ENCODE measurements at regions not wholly inside any gene's neighbourhood (a gene's known extent, or its start where the extent isn't known, plus 50 kb on each side); places are given as distances from the start of the nearest gene placed in this dataset.

GRCh38 chr5:68538814-68539420 is 323.4 kb downstream of the PIK3R1 start:
- TF ChIP-seq CTCF (conservative IDR thresholded peaks at IDR 0.05 in 1 of 2, IDR thresholded peaks at IDR 0.05 in 1 of 2; ENCODE audit: extremely low read depth in 1 of 2, insufficient read depth in 1 of 2, low read depth in 1 of 2, low read length in 2 of 2) (no peak), EZH2 (IDR thresholded peaks at IDR 0.05; ENCODE audit: borderline replicate concordance, low read length) (no peak)
